ENCODE measurements at regions not wholly inside any gene's neighbourhood (a gene's known extent, or its start where the extent isn't known, plus 50 kb on each side); places are given as distances from the start of the nearest gene placed in this dataset.
"Not testable (repeated sequence)": the region's sequence is repeated elsewhere in the genome, so short reads cannot be mapped to it uniquely, and the experiment has no call there.

DNA sequence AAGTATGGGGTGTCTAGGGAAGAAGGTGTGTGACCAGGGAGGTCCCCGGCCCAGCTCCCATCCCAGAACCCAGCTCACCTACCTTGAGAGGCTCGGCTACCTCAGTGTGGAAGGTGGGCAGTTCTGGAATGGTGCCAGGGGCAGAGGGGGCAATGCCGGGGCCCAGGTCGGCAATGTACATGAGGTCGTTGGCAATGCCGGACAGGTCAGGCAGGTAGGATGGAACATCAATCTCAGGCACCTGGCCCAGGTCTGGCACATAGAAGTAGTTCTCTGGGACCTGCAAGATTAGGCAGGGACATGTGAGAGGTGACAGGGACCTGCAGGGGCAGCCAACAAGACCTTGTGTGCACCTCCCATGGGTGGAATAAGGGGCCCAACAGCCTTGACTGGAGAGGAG, 264.2 kb downstream of the OR4F29 start:
- not testable (repeated sequence) for TF ChIP-seq ZNF830 (tag by site-specific recombination; IDR thresholded peaks at IDR 0.05; ENCODE audit: low read depth); ZNF785 (tag by site-specific recombination; IDR thresholded peaks at IDR 0.05); SCRT2 (tag by site-specific recombination; IDR thresholded peaks at IDR 0.05); ZNF677 (tag by site-specific recombination; IDR thresholded peaks at IDR 0.05); ZNF76 (tag by site-specific recombination; IDR thresholded peaks at IDR 0.05; ENCODE audit: borderline replicate concordance, low read depth); HOXA7 (CRISPR knock-in tag; IDR thresholded peaks at IDR 0.05; ENCODE audit: borderline replicate concordance); KLF1 (tag by site-specific recombination; IDR thresholded peaks at IDR 0.05); MZF1 (tag by site-specific recombination; IDR thresholded peaks at IDR 0.05; ENCODE audit: borderline replicate concordance)
- TF ChIP-seq, protein P1, sequence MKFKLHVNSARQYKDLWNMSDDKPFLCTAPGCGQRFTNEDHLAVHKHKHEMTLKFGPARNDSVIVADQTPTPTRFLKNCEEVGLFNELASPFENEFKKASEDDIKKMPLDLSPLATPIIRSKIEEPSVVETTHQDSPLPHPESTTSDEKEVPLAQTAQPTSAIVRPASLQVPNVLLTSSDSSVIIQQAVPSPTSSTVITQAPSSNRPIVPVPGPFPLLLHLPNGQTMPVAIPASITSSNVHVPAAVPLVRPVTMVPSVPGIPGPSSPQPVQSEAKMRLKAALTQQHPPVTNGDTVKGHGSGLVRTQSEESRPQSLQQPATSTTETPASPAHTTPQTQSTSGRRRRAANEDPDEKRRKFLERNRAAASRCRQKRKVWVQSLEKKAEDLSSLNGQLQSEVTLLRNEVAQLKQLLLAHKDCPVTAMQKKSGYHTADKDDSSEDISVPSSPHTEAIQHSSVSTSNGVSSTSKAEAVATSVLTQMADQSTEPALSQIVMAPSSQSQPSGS (tag by site-specific recombination; IDR thresholded peaks at IDR 0.05; ENCODE audit: low read depth): not testable (repeated sequence)
- TF ChIP-seq, protein P2, sequence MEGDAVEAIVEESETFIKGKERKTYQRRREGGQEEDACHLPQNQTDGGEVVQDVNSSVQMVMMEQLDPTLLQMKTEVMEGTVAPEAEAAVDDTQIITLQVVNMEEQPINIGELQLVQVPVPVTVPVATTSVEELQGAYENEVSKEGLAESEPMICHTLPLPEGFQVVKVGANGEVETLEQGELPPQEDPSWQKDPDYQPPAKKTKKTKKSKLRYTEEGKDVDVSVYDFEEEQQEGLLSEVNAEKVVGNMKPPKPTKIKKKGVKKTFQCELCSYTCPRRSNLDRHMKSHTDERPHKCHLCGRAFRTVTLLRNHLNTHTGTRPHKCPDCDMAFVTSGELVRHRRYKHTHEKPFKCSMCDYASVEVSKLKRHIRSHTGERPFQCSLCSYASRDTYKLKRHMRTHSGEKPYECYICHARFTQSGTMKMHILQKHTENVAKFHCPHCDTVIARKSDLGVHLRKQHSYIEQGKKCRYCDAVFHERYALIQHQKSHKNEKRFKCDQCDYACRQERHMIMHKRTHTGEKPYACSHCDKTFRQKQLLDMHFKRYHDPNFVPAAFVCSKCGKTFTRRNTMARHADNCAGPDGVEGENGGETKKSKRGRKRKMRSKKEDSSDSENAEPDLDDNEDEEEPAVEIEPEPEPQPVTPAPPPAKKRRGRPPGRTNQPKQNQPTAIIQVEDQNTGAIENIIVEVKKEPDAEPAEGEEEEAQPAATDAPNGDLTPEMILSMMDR (tag by site-specific recombination; IDR thresholded peaks at IDR 0.05): not testable (repeated sequence)

Measured in HEK293 (cell line).